SU-DHL-6 (cell line): ENCODE measurements at regions not wholly inside any gene's neighbourhood (a gene's known extent, or its start where the extent isn't known, plus 50 kb on each side); places are given as distances from the start of the nearest gene placed in this dataset.

Experiments used
- H2AFZ ChIP-seq: fragments of 200-600 bp; sonication (generic); 2 replicates; pipeline ENCODE4 v1.6.1; 2014; ENCODE audit warnings: low read depth, mild to moderate bottlenecking, moderate library complexity, mixed read lengths, antibody characterized with exemption, low read length; ENCODE audit not compliant: severe bottlenecking
- H3F3A ChIP-seq: fragments of 200-600 bp; shearing (Covaris generic); 2 replicates; pipeline ENCODE4 v1.6.0; 2016; ENCODE audit warnings: antibody characterized with exemption, mild to moderate bottlenecking; ENCODE audit not compliant: insufficient read depth
- H3K27ac ChIP-seq: fragments of 200-600 bp; sonication (generic); 2 replicates; pipeline ENCODE4 v1.5.1; 2016; ENCODE audit warnings: low read depth, mild to moderate bottlenecking, low read length, moderate library complexity, mixed read lengths
- H3K27me3 ChIP-seq: fragments of 200-600 bp; sonication (generic), shearing (Covaris generic); 2 replicates; pipeline ENCODE4 v1.6.0; 2014; ENCODE audit warnings: mild to moderate bottlenecking, low read length
- H3K36me3 ChIP-seq: fragments of 200-600 bp; sonication (generic); 2 replicates; pipeline ENCODE4 v1.6.1; 2014; ENCODE audit warnings: mild to moderate bottlenecking, low read length, mixed read lengths
- H3K4me2 ChIP-seq: fragments of 300-600, 200-600 bp; shearing (Covaris generic), sonication (generic); 2 replicates; pipeline ENCODE4 v1.6.0; 2014; ENCODE audit warnings: low read length, low read depth, mild to moderate bottlenecking; ENCODE audit not compliant: poor library complexity, severe bottlenecking
- H3K4me3 ChIP-seq: fragments of 200-600 bp; sonication (generic); 2 replicates; pipeline ENCODE4 v1.5.1; 2014; ENCODE audit warnings: antibody characterized with exemption, low read length, mild to moderate bottlenecking, mixed read lengths; ENCODE audit not compliant: insufficient read depth, poor library complexity, severe bottlenecking
- H3K79me2 ChIP-seq: fragments of 200-600 bp; sonication (generic); 2 replicates; pipeline ENCODE4 v1.6.1; 2014; ENCODE audit warnings: mild to moderate bottlenecking, low read length, moderate library complexity; ENCODE audit not compliant: insufficient read depth
- H3K9ac ChIP-seq: fragments of 200-600 bp; sonication (generic); 2 replicates; pipeline ENCODE4 v1.7.0; 2014; ENCODE audit warnings: mild to moderate bottlenecking, low read length
- H3K9me2 ChIP-seq: fragments of 200-600 bp; sonication (generic); replicated peaks from 2 replicates; pipeline ENCODE4 v1.6.1; 2014; ENCODE audit warnings: low read length; ENCODE audit not compliant: insufficient read depth
- H3K9me3 ChIP-seq: fragments of 200-600 bp; sonication (generic); 2 replicates; pipeline ENCODE4 v1.6.1; 2014; ENCODE audit warnings: low read length, mixed read lengths; ENCODE audit not compliant: insufficient read depth
- H4K20me1 ChIP-seq: fragments of 200-600 bp; sonication (generic); 2 replicates; pipeline ENCODE4 v1.6.1; 2014; ENCODE audit warnings: low read depth, mild to moderate bottlenecking, antibody characterized with exemption, low read length, moderate library complexity, mixed read lengths
- EZH2phosphoT487 ChIP-seq: fragments of 200-600 bp; sonication (generic), shearing (Covaris generic); conservative IDR thresholded peaks from 2 replicates; pipeline ENCODE4 v1.6.1; 2018; ENCODE audit warnings: mild to moderate bottlenecking, antibody characterized with exemption, low read length, moderate library complexity, mixed read lengths
- TF ChIP-seq, protein P1 (sequence below): fragments of 200-600 bp; sonication (generic); IDR thresholded peaks from one replicate; pipeline ENCODE4 v1.5.1; 2017; ENCODE audit warnings: antibody characterized with exemption, mild to moderate bottlenecking, low read length, moderate library complexity; ENCODE audit not compliant: insufficient read depth, poor library complexity, severe bottlenecking

DNA sequence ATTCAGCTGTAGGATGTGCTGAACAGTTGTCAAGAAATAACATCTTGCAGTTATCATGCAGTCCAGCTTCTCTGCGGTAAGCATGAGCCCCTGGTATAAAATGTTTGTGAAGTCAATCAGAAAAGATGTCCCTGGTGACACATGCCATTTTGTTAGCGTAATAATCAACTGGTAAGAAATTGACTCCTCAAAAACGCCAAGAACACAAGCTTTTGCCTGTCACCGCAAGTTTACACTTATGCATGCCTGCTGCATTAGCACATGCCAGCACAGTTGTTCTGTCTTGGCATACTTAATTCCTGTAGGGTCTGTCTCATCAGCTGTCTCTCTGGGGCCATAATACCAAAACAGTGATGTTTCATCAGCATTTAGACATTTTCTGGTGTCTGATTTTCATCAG lies 524.8 kb upstream of the DSEL start:
- Histone ChIP-seq H2AFZ (no peak overlapping the region), H3K9me3 (no peaks in the 10 kb centered on the region), H3K4me2 (no peak overlapping the region), H3K79me2 (no peaks in the 10 kb centered on the region), H4K20me1 (no peaks in the 10 kb centered on the region), H3K27ac (no peak overlapping the region), H3K9me2 (no peaks in the 10 kb centered on the region), H3K4me3 (no peak overlapping the region), H3K27me3 (no peaks in the 10 kb centered on the region), H3K36me3 (no peaks in the 10 kb centered on the region), H3K9ac (no peak overlapping the region), H3F3A (no peaks in the 10 kb centered on the region)
- TF ChIP-seq, protein P1, sequence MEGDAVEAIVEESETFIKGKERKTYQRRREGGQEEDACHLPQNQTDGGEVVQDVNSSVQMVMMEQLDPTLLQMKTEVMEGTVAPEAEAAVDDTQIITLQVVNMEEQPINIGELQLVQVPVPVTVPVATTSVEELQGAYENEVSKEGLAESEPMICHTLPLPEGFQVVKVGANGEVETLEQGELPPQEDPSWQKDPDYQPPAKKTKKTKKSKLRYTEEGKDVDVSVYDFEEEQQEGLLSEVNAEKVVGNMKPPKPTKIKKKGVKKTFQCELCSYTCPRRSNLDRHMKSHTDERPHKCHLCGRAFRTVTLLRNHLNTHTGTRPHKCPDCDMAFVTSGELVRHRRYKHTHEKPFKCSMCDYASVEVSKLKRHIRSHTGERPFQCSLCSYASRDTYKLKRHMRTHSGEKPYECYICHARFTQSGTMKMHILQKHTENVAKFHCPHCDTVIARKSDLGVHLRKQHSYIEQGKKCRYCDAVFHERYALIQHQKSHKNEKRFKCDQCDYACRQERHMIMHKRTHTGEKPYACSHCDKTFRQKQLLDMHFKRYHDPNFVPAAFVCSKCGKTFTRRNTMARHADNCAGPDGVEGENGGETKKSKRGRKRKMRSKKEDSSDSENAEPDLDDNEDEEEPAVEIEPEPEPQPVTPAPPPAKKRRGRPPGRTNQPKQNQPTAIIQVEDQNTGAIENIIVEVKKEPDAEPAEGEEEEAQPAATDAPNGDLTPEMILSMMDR = no peak
- TF ChIP-seq EZH2phosphoT487 = no peak

DNA sequence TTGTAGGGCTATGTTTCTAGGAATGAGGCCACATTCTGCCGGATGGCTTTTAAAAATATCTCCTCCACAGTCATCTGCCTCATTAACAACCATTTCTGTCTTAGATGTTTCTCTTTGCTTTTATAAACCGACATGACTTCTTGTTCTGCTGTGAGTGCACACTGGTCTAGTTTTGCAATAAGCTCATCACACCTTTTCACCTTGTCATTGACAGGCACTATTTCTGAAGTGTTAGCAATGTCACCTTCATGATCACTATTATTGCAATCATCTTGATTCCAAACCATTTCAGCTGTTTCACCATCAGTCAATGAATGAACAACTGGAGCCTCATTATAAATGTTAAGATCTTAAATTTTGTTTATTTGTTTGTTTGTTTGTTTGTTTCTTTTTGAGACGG lies 523.7 kb upstream of the DSEL start:
- TF ChIP-seq EZH2phosphoT487 = no peak
- TF ChIP-seq, protein P1 = no peak

DNA sequence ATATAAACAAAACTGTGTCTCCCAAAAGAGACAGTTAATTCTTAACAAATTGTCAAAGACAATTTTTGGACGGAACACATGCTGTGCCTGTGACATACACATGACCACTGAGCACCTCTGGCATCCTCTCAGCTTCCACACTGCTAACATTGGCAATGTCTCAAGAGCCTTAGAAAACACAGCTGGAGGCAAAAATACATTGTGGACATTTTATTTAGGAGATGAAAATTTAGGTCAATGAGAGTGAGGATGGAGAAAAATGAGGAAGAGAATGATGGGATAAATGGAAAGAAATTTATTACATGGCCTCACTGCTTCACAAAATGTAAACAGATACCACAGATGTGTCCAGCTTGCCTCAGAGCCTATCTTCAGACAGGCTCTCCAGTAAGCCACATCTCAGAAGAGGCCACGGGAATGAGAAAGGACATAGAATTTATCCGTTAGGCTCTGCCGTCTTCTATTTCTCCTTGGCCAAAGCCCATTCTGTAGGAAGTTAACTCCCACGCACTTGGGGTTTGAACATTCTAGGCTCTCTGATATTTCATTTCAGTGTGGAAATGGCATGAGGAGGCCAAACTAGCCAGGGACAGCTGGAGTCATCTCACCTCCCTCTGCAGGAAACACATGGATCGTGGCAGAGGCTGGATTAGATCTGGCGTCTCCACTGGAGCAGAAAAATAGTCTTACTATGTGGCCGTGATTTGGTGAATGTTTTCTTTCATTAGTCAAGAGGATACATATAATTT lies 519.4 kb upstream of the DSEL start:
- H3K4me2 ChIP-seq = no peak overlapping the region
- H3K9me2 ChIP-seq = no peaks in the 10 kb centered on the region
- no peak overlapping the region for H3K9ac ChIP-seq
- no peaks in the 10 kb centered on the region for H3F3A ChIP-seq
- H3K27ac ChIP-seq = no peak overlapping the region
- no peak for TF ChIP-seq EZH2phosphoT487
- TF ChIP-seq, protein P1 = no peak
- no peaks in the 10 kb centered on the region for H3K9me3 ChIP-seq
- H3K79me2 ChIP-seq = no peaks in the 10 kb centered on the region
- no peaks in the 10 kb centered on the region for H3K27me3 ChIP-seq
- no peaks in the 10 kb centered on the region for H4K20me1 ChIP-seq
- no peaks in the 10 kb centered on the region for H3K36me3 ChIP-seq
- H3K4me3 ChIP-seq = no peak overlapping the region
- no peak overlapping the region for H2AFZ ChIP-seq

More for the DNA sequence above, 523.7 kb upstream of the DSEL start:
- no peaks in the 10 kb centered on the region for H3K79me2 ChIP-seq
- H3K9ac ChIP-seq = no peak overlapping the region
- H3K9me2 ChIP-seq = no peaks in the 10 kb centered on the region
- no peak overlapping the region for H3K4me3 ChIP-seq
- H2AFZ ChIP-seq = no peak overlapping the region
- H4K20me1 ChIP-seq = no peaks in the 10 kb centered on the region
- no peaks in the 10 kb centered on the region for H3K9me3 ChIP-seq
- H3K4me2 ChIP-seq = no peak overlapping the region
- H3K27ac ChIP-seq = no peak overlapping the region
- H3K36me3 ChIP-seq = no peaks in the 10 kb centered on the region
- no peaks in the 10 kb centered on the region for H3K27me3 ChIP-seq
- no peaks in the 10 kb centered on the region for H3F3A ChIP-seq
